ENCODE measurements at regions not wholly inside any gene's neighbourhood (a gene's known extent, or its start where the extent isn't known, plus 50 kb on each side); places are given as distances from the start of the nearest gene placed in this dataset.

GRCh38 chr6:51268666-51269065 is 450.0 kb downstream of the TFAP2B start:
- no peaks in the 10 kb centered on the region for H3K9me3 ChIP-seq (ENCODE audit: control extremely low read depth in 1 of 3, control insufficient read depth in 2 of 3, insufficient read depth in 1 of 3, low read length in 2 of 3)
- no peak overlapping the region for H3K4me3 Mint-ChIP-seq
- WGBS (ENCODE audit: insufficient coverage) = 85% methylated on average over 3 of the region's 4 CpGs
- no peaks in the 10 kb centered on the region for H3K27me3 ChIP-seq (replicated peaks in 1 of 4; ENCODE audit: control extremely low read depth in 1 of 4, control insufficient read depth in 3 of 4, insufficient read depth in 4 of 4, low read length in 3 of 4)
- H3K27ac Mint-ChIP-seq = no peak overlapping the region
- POLR2A ChIA-PET = no interaction called here
- H3K27me3 Mint-ChIP-seq = no peaks in the 10 kb centered on the region
- H3K9me3 Mint-ChIP-seq (ENCODE audit: insufficient read depth) = no peaks in the 10 kb centered on the region
- no peak overlapping the region for H3K4me2 ChIP-seq (replicated peaks; ENCODE audit: low read depth, low read length, poor library complexity, severe bottlenecking)
- no peak overlapping the region for H3K27ac ChIP-seq (ENCODE audit: low read length in 2 of 2)
- no peak overlapping the region for H3K4me3 ChIP-seq (ENCODE audit: control extremely low read depth in 1 of 5, extremely low read depth in 1 of 5, insufficient read depth in 1 of 5, low read depth in 2 of 5, low read length in 4 of 5)
- ATAC-seq (ENCODE audit: low read depth) = no peak
- TF ChIP-seq CTCF (IDR thresholded peaks at IDR 0.05) (no peak), EZH2 (IDR thresholded peaks at IDR 0.05; ENCODE audit: borderline replicate concordance, insufficient read depth, low read depth, low read length, poor library complexity, severe bottlenecking) (no peak)
- H3K9ac ChIP-seq (ENCODE audit: low read length) = no peak overlapping the region
- DNase-seq = no peak
- intact Hi-C loops (cut with micrococcal nuclease) = no loop called here
- CTCF ChIA-PET = no interaction called here
- H3K36me3 ChIP-seq (replicated peaks in 1 of 2; ENCODE audit: control extremely low read depth in 1 of 2, control insufficient read depth in 1 of 2, extremely low read depth in 1 of 2, insufficient read depth in 2 of 2, low read length in 1 of 2) = no peaks in the 10 kb centered on the region
- no peaks in the 10 kb centered on the region for H3K79me2 ChIP-seq (ENCODE audit: control insufficient read depth, insufficient read depth, low read length)
- no peaks in the 10 kb centered on the region for H4K20me1 ChIP-seq (ENCODE audit: control insufficient read depth, insufficient read depth, low read length, poor library complexity, severe bottlenecking)
- H2AFZ ChIP-seq (ENCODE audit: insufficient read depth, low read depth, low read length, poor library complexity, severe bottlenecking) = no peak overlapping the region
- H3K4me1 ChIP-seq (ENCODE audit: control insufficient read depth in 2 of 2, insufficient read depth in 2 of 2, low read length in 2 of 2) = no peaks in the 10 kb centered on the region
- no peaks in the 10 kb centered on the region for H3K4me1 Mint-ChIP-seq

- Mint-ChIP-seq H3K4me3 (no peak overlapping the region), H3K9me3 (ENCODE audit: insufficient read depth) (no peaks in the 10 kb centered on the region), H3K4me1 (no peaks in the 10 kb centered on the region), H3K27ac (no peak overlapping the region), H3K27me3 (no peaks in the 10 kb centered on the region)
- H3K4me3 ChIP-seq (ENCODE audit: control extremely low read depth in 1 of 5, extremely low read depth in 1 of 5, insufficient read depth in 1 of 5, low read depth in 2 of 5, low read length in 4 of 5) = no peak overlapping the region
- no peaks in the 10 kb centered on the region for H4K20me1 ChIP-seq (ENCODE audit: control insufficient read depth, insufficient read depth, low read length, poor library complexity, severe bottlenecking)
- ChIA-PET CTCF (no interaction called here), POLR2A (no interaction called here)
- DNase-seq (no peak), ATAC-seq (ENCODE audit: low read depth) (no peak)
- no peaks in the 10 kb centered on the region for H3K79me2 ChIP-seq (ENCODE audit: control insufficient read depth, insufficient read depth, low read length)
- H2AFZ ChIP-seq (ENCODE audit: insufficient read depth, low read depth, low read length, poor library complexity, severe bottlenecking) = no peak overlapping the region
- TF ChIP-seq EZH2 (IDR thresholded peaks at IDR 0.05; ENCODE audit: borderline replicate concordance, insufficient read depth, low read depth, low read length, poor library complexity, severe bottlenecking) (no peak), CTCF (IDR thresholded peaks at IDR 0.05) (no peak)
- no peak overlapping the region for H3K4me2 ChIP-seq (replicated peaks; ENCODE audit: low read depth, low read length, poor library complexity, severe bottlenecking)
- H3K9me3 ChIP-seq (ENCODE audit: control extremely low read depth in 1 of 3, control insufficient read depth in 2 of 3, insufficient read depth in 1 of 3, low read length in 2 of 3) = no peaks in the 10 kb centered on the region
- H3K4me1 ChIP-seq (ENCODE audit: control insufficient read depth in 2 of 2, insufficient read depth in 2 of 2, low read length in 2 of 2) = no peaks in the 10 kb centered on the region
- no peak overlapping the region for H3K27ac ChIP-seq (ENCODE audit: low read length in 2 of 2)
- intact Hi-C loops (cut with micrococcal nuclease) = no loop called here
- no peaks in the 10 kb centered on the region for H3K27me3 ChIP-seq (replicated peaks in 1 of 4; ENCODE audit: control extremely low read depth in 1 of 4, control insufficient read depth in 3 of 4, insufficient read depth in 4 of 4, low read length in 3 of 4)
- no peak overlapping the region for H3K9ac ChIP-seq (ENCODE audit: low read length)
- H3K36me3 ChIP-seq (replicated peaks in 1 of 2; ENCODE audit: control extremely low read depth in 1 of 2, control insufficient read depth in 1 of 2, extremely low read depth in 1 of 2, insufficient read depth in 2 of 2, low read length in 1 of 2) = no peaks in the 10 kb centered on the region
Measured at GRCh38 chr6:51269876-51270275, 451.2 kb downstream of the TFAP2B start.

Measured in B cell (primary cell).